ENCODE measurements at regions not wholly inside any gene's neighbourhood (a gene's known extent, or its start where the extent isn't known, plus 50 kb on each side); places are given as distances from the start of the nearest gene placed in this dataset.

GRCh38 chr5:123819833-123820232 is 307.9 kb downstream of the CSNK1G3 start:
- DNase-seq (ENCODE audit: low spot score): peak; percentile 48

GRCh38 chr5:123819386-123819785 is 307.4 kb downstream of the CSNK1G3 start:
- no peak for DNase-seq (ENCODE audit: low spot score)

GRCh38 chr5:123817267-123817666 is 305.3 kb downstream of the CSNK1G3 start:
- no peak for DNase-seq (ENCODE audit: low spot score)

GRCh38 chr5:123814801-123815470 is 303.0 kb downstream of the CSNK1G3 start:
- peak; percentile 41 for DNase-seq (ENCODE audit: low spot score)

- DNase-seq (ENCODE audit: low spot score): peak; percentile 35
Observed at GRCh38 chr5:123813937-123814624, 302.1 kb downstream of the CSNK1G3 start.

- DNase-seq (ENCODE audit: low spot score): no peak
Observed at GRCh38 chr5:123813264-123813663, 301.3 kb downstream of the CSNK1G3 start.

- no peak for DNase-seq (ENCODE audit: low spot score)
Observed at GRCh38 chr5:123811831-123812230, 299.9 kb downstream of the CSNK1G3 start.

- DNase-seq (ENCODE audit: low spot score): no peak
Observed at GRCh38 chr5:123810746-123811340, 298.9 kb downstream of the CSNK1G3 start.

- peak; percentile 19 for DNase-seq (ENCODE audit: low spot score)
Observed at GRCh38 chr5:123810253-123810652, 298.3 kb downstream of the CSNK1G3 start.

GRCh38 chr5:123809594-123810221 is 297.7 kb downstream of the CSNK1G3 start:
- DNase-seq (ENCODE audit: low spot score): peak; percentile 17

- DNase-seq (ENCODE audit: low spot score): no peak
Observed at GRCh38 chr5:123808461-123809380, 296.7 kb downstream of the CSNK1G3 start.

- DNase-seq (ENCODE audit: low spot score): peak; percentile 75
Observed at GRCh38 chr5:123807177-123807945, 295.4 kb downstream of the CSNK1G3 start.

GRCh38 chr5:123806644-123807043 is 294.7 kb downstream of the CSNK1G3 start:
- DNase-seq (ENCODE audit: low spot score): no peak

GRCh38 chr5:123805300-123805699 is 293.3 kb downstream of the CSNK1G3 start:
- DNase-seq (ENCODE audit: low spot score): no peak

- no peak for DNase-seq (ENCODE audit: low spot score)
Observed at GRCh38 chr5:123803359-123803758, 291.4 kb downstream of the CSNK1G3 start.

- no peak for DNase-seq (ENCODE audit: low spot score)
Observed at GRCh38 chr5:123802298-123802951, 290.4 kb downstream of the CSNK1G3 start.

GRCh38 chr5:123800640-123801039 is 288.7 kb downstream of the CSNK1G3 start:
- peak; percentile 11 for DNase-seq (ENCODE audit: low spot score)

- no peak for DNase-seq (ENCODE audit: low spot score)
Observed at GRCh38 chr5:123795688-123796087, 283.7 kb downstream of the CSNK1G3 start.

- no peak for DNase-seq (ENCODE audit: low spot score)
Observed at GRCh38 chr5:123790226-123790625, 278.2 kb downstream of the CSNK1G3 start.

- DNase-seq (ENCODE audit: low spot score): no peak
Observed at GRCh38 chr5:123787635-123788034, 275.7 kb downstream of the CSNK1G3 start.

Data from umbilical cord (tissue), 1 donor.